ENCODE measurements at regions not wholly inside any gene's neighbourhood (a gene's known extent, or its start where the extent isn't known, plus 50 kb on each side); places are given as distances from the start of the nearest gene placed in this dataset.

- H3K4me1 ChIP-seq (ENCODE audit: control insufficient read depth in 4 of 4, insufficient read depth in 4 of 4, low read length in 3 of 4): no peaks in the 10 kb centered on the region
- TF ChIP-seq CTCF (IDR thresholded peaks at IDR 0.05; ENCODE audit: low read depth, low read length, missing input control): no peak
- TF ChIP-seq JUND (IDR thresholded peaks at IDR 0.05): no peak
- no peak for TF ChIP-seq TAF1 (conservative IDR thresholded peaks at IDR 0.05)
- no peak for TF ChIP-seq GABPA (IDR thresholded peaks at IDR 0.05 in 1 of 2, conservative IDR thresholded peaks at IDR 0.05 in 1 of 2)
- no peak for TF ChIP-seq FOXA2 (IDR thresholded peaks at IDR 0.05)
- TF ChIP-seq RXRA (IDR thresholded peaks at IDR 0.05): no peak
- no peak for TF ChIP-seq FOXA1 (IDR thresholded peaks at IDR 0.05)
- no peak for TF ChIP-seq HNF4A (conservative IDR thresholded peaks at IDR 0.05)
- no peak for TF ChIP-seq SP1 (IDR thresholded peaks at IDR 0.05)
- no peak for TF ChIP-seq YY1 (IDR thresholded peaks at IDR 0.05)
- TF ChIP-seq ZBTB33 (IDR thresholded peaks at IDR 0.05): no peak
- TF ChIP-seq EGR1 (IDR thresholded peaks at IDR 0.05; ENCODE audit: low read depth in 2 of 2): no peak
- TF ChIP-seq, protein P1, sequence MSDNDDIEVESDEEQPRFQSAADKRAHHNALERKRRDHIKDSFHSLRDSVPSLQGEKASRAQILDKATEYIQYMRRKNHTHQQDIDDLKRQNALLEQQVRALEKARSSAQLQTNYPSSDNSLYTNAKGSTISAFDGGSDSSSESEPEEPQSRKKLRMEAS (IDR thresholded peaks at IDR 0.05): no peak
- TF ChIP-seq RAD21 (IDR thresholded peaks at IDR 0.05): no peak
- 82% methylated on average over 10 of the region's 10 CpGs for WGBS
- H3K36me3 ChIP-seq (ENCODE audit: control insufficient read depth in 4 of 4, insufficient read depth in 3 of 4, low read depth in 1 of 4, low read length in 3 of 4): no peaks in the 10 kb centered on the region
- no peak overlapping the region for H3K27ac ChIP-seq (ENCODE audit: low read depth in 1 of 2, low read length in 2 of 2)
- H3K9me3 ChIP-seq (ENCODE audit: control insufficient read depth in 4 of 4, low read length in 3 of 4): no peaks in the 10 kb centered on the region
- no peak overlapping the region for H3K4me3 ChIP-seq (ENCODE audit: low read depth in 1 of 3, low read length in 3 of 3)
- no peak overlapping the region for H3K9ac ChIP-seq (ENCODE audit: low read depth in 1 of 2, low read length in 2 of 2)
- H3K27me3 ChIP-seq (ENCODE audit: control insufficient read depth in 4 of 4, insufficient read depth in 4 of 4, low read length in 3 of 4): peaks cover 0 to 4% (median 0%) of the 10 kb centered on the region in 4 donors
- DNase-seq (ENCODE audit: low spot score): no peak
Observed at GRCh38 chr7:155984028-155984580, 171.8 kb upstream of the SHH start.

GRCh38 chr7:155983176-155983815 is 171.0 kb upstream of the SHH start:
- no peaks in the 10 kb centered on the region for H3K4me1 ChIP-seq (ENCODE audit: control insufficient read depth in 4 of 4, insufficient read depth in 4 of 4, low read length in 3 of 4)
- peaks cover 0 to 4% (median 0%) of the 10 kb centered on the region in 4 donors for H3K27me3 ChIP-seq (ENCODE audit: control insufficient read depth in 4 of 4, insufficient read depth in 4 of 4, low read length in 3 of 4)
- no peak overlapping the region for H3K9ac ChIP-seq (ENCODE audit: low read depth in 1 of 2, low read length in 2 of 2)
- no peak overlapping the region for H3K4me3 ChIP-seq (ENCODE audit: low read depth in 1 of 3, low read length in 3 of 3)
- no peak for DNase-seq (ENCODE audit: low spot score)
- H3K9me3 ChIP-seq (ENCODE audit: control insufficient read depth in 4 of 4, low read length in 3 of 4): no peaks in the 10 kb centered on the region
- H3K36me3 ChIP-seq (ENCODE audit: control insufficient read depth in 4 of 4, insufficient read depth in 3 of 4, low read depth in 1 of 4, low read length in 3 of 4): no peaks in the 10 kb centered on the region
- TF ChIP-seq YY1 (IDR thresholded peaks at IDR 0.05): no peak
- no peak for TF ChIP-seq JUND (IDR thresholded peaks at IDR 0.05)
- TF ChIP-seq, protein P1 (IDR thresholded peaks at IDR 0.05): no peak
- TF ChIP-seq, protein P2, sequence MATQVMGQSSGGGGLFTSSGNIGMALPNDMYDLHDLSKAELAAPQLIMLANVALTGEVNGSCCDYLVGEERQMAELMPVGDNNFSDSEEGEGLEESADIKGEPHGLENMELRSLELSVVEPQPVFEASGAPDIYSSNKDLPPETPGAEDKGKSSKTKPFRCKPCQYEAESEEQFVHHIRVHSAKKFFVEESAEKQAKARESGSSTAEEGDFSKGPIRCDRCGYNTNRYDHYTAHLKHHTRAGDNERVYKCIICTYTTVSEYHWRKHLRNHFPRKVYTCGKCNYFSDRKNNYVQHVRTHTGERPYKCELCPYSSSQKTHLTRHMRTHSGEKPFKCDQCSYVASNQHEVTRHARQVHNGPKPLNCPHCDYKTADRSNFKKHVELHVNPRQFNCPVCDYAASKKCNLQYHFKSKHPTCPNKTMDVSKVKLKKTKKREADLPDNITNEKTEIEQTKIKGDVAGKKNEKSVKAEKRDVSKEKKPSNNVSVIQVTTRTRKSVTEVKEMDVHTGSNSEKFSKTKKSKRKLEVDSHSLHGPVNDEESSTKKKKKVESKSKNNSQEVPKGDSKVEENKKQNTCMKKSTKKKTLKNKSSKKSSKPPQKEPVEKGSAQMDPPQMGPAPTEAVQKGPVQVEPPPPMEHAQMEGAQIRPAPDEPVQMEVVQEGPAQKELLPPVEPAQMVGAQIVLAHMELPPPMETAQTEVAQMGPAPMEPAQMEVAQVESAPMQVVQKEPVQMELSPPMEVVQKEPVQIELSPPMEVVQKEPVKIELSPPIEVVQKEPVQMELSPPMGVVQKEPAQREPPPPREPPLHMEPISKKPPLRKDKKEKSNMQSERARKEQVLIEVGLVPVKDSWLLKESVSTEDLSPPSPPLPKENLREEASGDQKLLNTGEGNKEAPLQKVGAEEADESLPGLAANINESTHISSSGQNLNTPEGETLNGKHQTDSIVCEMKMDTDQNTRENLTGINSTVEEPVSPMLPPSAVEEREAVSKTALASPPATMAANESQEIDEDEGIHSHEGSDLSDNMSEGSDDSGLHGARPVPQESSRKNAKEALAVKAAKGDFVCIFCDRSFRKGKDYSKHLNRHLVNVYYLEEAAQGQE (IDR thresholded peaks at IDR 0.05): no peak
- TF ChIP-seq HNF4G (IDR thresholded peaks at IDR 0.05): no peak
- no peak overlapping the region for H3K27ac ChIP-seq (ENCODE audit: low read depth in 1 of 2, low read length in 2 of 2)
- WGBS: 81% methylated on average over 14 of the region's 14 CpGs
